ENCODE measurements at regions not wholly inside any gene's neighbourhood (a gene's known extent, or its start where the extent isn't known, plus 50 kb on each side); places are given as distances from the start of the nearest gene placed in this dataset.

DNA sequence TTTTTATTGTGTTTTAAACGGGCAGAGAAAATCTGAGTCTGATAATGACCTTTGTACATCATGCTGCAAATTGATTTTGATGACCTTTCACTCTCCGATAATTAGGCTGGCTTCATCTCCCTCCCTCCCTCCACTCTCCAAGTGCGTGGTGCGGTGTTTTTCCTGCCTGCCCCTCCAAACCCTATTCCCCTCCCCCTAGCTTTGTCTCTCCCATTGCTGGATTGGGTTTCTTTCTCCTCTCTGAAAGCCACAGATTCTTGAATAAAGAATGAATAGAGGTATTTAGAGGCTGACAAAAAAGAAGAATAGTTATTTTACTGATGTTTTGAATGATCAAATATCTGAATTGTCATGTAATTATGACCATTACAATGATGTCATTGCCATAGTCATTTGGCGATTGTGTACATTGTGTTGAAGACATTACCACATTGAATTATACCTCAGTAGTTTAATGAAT, 571.1 kb upstream of the ZNF608 start:
- ATAC-seq (ENCODE audit: insufficient read depth, low FRiP score), result no peak
- Histone ChIP-seq H3K27ac (ENCODE audit: low read depth in 1 of 2, low read length in 1 of 2) (no peak overlapping the region), H3K27me3 (ENCODE audit: control insufficient read depth in 3 of 3, insufficient read depth in 3 of 3, low read length in 2 of 3) (no peaks in the 10 kb centered on the region), H3K9ac (ENCODE audit: insufficient read depth in 1 of 2, low read length in 2 of 2) (no peak overlapping the region), H3K4me1 (ENCODE audit: control insufficient read depth in 5 of 5, insufficient read depth in 5 of 5, low read length in 5 of 5) (no peaks in the 10 kb centered on the region), H3K4me3 (no peak overlapping the region), H3K36me3 (ENCODE audit: control insufficient read depth in 4 of 4, insufficient read depth in 4 of 4, low read length in 4 of 4) (no peaks in the 10 kb centered on the region), H3K9me3 (ENCODE audit: control insufficient read depth in 4 of 4, insufficient read depth in 3 of 4, low read length in 3 of 4) (peaks cover 0 to 2% (median under 1%) of the 10 kb centered on the region in 4 donors)
- TF ChIP-seq, protein P1, sequence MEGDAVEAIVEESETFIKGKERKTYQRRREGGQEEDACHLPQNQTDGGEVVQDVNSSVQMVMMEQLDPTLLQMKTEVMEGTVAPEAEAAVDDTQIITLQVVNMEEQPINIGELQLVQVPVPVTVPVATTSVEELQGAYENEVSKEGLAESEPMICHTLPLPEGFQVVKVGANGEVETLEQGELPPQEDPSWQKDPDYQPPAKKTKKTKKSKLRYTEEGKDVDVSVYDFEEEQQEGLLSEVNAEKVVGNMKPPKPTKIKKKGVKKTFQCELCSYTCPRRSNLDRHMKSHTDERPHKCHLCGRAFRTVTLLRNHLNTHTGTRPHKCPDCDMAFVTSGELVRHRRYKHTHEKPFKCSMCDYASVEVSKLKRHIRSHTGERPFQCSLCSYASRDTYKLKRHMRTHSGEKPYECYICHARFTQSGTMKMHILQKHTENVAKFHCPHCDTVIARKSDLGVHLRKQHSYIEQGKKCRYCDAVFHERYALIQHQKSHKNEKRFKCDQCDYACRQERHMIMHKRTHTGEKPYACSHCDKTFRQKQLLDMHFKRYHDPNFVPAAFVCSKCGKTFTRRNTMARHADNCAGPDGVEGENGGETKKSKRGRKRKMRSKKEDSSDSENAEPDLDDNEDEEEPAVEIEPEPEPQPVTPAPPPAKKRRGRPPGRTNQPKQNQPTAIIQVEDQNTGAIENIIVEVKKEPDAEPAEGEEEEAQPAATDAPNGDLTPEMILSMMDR (IDR thresholded peaks at IDR 0.05; ENCODE audit: control extremely low read depth, extremely low read depth), result no peak
- WGBS, 2 donors, result 88 to 94% methylated on average over 5 of the region's 5 CpGs
- DNase-seq, result no peak

DNA sequence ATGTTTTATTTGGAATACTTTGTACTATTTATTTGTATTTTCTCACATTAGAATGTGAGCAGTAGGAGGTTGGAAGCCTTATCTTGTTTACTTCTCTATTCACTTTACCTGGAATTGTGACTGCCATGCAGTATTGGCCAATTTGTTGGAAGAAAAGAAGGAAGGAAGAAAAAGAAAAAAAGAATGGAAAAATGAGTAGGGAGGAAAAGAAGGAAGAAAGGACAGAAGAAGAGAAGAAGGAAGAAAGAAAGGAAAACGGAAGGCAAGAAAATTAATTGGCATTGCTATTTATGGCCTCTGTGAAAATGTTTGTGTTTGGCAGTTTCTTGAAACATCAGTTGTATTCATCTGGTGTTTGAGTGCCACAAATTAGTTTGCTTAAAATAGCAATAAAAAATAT, 575.2 kb upstream of the ZNF608 start:
- TF ChIP-seq, protein P1 (IDR thresholded peaks at IDR 0.05; ENCODE audit: control extremely low read depth, extremely low read depth), result no peak
- no peaks in the 10 kb centered on the region for H3K27me3 ChIP-seq (ENCODE audit: control insufficient read depth in 3 of 3, insufficient read depth in 3 of 3, low read length in 2 of 3)
- H3K9ac ChIP-seq (ENCODE audit: insufficient read depth in 1 of 2, low read length in 2 of 2), result no peak overlapping the region
- no peak overlapping the region for H3K27ac ChIP-seq (ENCODE audit: low read depth in 1 of 2, low read length in 1 of 2)
- H3K36me3 ChIP-seq (ENCODE audit: control insufficient read depth in 4 of 4, insufficient read depth in 4 of 4, low read length in 4 of 4), result no peaks in the 10 kb centered on the region
- ATAC-seq (ENCODE audit: insufficient read depth, low FRiP score), result no peak
- DNase-seq, result no peak
- WGBS, 2 donors, result 86 to 95% methylated on average over 1 of the region's 1 CpG
- H3K9me3 ChIP-seq (ENCODE audit: control insufficient read depth in 4 of 4, insufficient read depth in 3 of 4, low read length in 3 of 4), result no peaks in the 10 kb centered on the region
- H3K4me1 ChIP-seq (ENCODE audit: control insufficient read depth in 5 of 5, insufficient read depth in 5 of 5, low read length in 5 of 5), result peaks cover 0 to 10% (median 0%) of the 10 kb centered on the region in 5 donors
- no peak overlapping the region for H3K4me3 ChIP-seq

DNA sequence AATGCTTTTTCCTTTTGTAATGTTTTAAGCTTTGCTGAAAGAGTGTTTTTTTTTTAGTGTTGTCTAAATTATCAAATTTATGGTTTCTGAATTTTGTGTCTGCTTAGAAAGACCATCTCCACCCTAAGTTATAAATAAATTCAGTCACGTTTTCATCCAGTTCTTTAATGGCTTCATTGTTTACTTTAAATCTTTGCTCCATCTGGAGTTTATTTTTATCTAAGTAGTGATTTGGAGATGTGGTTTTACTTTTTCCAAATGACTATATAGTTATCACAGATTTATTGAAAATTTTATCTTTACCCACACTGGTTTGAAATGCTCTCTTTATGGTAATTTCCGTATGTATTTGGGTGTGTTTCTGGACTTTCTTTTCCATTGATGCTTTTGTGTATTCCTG, 577.2 kb upstream of the ZNF608 start:
- H3K36me3 ChIP-seq (ENCODE audit: control insufficient read depth in 4 of 4, insufficient read depth in 4 of 4, low read length in 4 of 4), result no peaks in the 10 kb centered on the region
- H3K9me3 ChIP-seq (ENCODE audit: control insufficient read depth in 4 of 4, insufficient read depth in 3 of 4, low read length in 3 of 4), result no peaks in the 10 kb centered on the region
- ATAC-seq (ENCODE audit: insufficient read depth, low FRiP score) (no peak), DNase-seq (peak in 2 of 3 donors; percentile 41 to 52)
- H3K9ac ChIP-seq (ENCODE audit: insufficient read depth in 1 of 2, low read length in 2 of 2), result no peak overlapping the region
- WGBS, 2 donors, result 44 to 69% methylated on average over 2 of the region's 2 CpGs
- H3K27me3 ChIP-seq (ENCODE audit: control insufficient read depth in 3 of 3, insufficient read depth in 3 of 3, low read length in 2 of 3), result no peaks in the 10 kb centered on the region
- TF ChIP-seq, protein P1 (IDR thresholded peaks at IDR 0.05; ENCODE audit: control extremely low read depth, extremely low read depth), result no peak
- no peak overlapping the region for H3K27ac ChIP-seq (ENCODE audit: low read depth in 1 of 2, low read length in 1 of 2)
- no peak overlapping the region for H3K4me3 ChIP-seq
- peaks cover 0 to 10% (median 0%) of the 10 kb centered on the region in 5 donors for H3K4me1 ChIP-seq (ENCODE audit: control insufficient read depth in 5 of 5, insufficient read depth in 5 of 5, low read length in 5 of 5)

All from lung (tissue), 11 donors.